ENCODE measurements at regions not wholly inside any gene's neighbourhood (a gene's known extent, or its start where the extent isn't known, plus 50 kb on each side); places are given as distances from the start of the nearest gene placed in this dataset.
"Not testable (repeated sequence)": the region's sequence is repeated elsewhere in the genome, so short reads cannot be mapped to it uniquely, and the experiment has no call there.

- no peak for DNase-seq
Measured at GRCh38 chr7:23887660-23888059, 177.6 kb downstream of the STK31 start.

- DNase-seq, result no peak
Measured at GRCh38 chr7:23888958-23889357, 178.9 kb downstream of the STK31 start.

GRCh38 chr7:23889566-23889965 is 179.5 kb downstream of the STK31 start:
- no peak for DNase-seq

- no peak for DNase-seq
Measured at GRCh38 chr7:23892019-23892418, 182.0 kb downstream of the STK31 start.

GRCh38 chr7:23893176-23893941 is 183.3 kb downstream of the STK31 start:
- no peak for DNase-seq

GRCh38 chr7:23893942-23894891 is 184.2 kb downstream of the STK31 start:
- DNase-seq, result no peak

GRCh38 chr7:23894892-23895569 is 185.0 kb downstream of the STK31 start:
- no peak for DNase-seq

GRCh38 chr7:23895666-23896096 is 185.7 kb downstream of the STK31 start:
- DNase-seq, result no peak

GRCh38 chr7:23898619-23899018 is 188.6 kb downstream of the STK31 start:
- DNase-seq, result no peak

- not testable (repeated sequence) for DNase-seq
Measured at GRCh38 chr7:23904901-23905300, 194.9 kb downstream of the STK31 start.

- DNase-seq, result no peak
Measured at GRCh38 chr7:23907012-23907411, 197.0 kb downstream of the STK31 start.

GRCh38 chr7:23909426-23909825 is 199.4 kb downstream of the STK31 start:
- DNase-seq, result no peak

GRCh38 chr7:23912065-23912464 is 202.0 kb downstream of the STK31 start:
- DNase-seq, result no peak

GRCh38 chr7:23913016-23913415 is 203.0 kb downstream of the STK31 start:
- DNase-seq, result no peak

- DNase-seq, result no peak
Measured at GRCh38 chr7:23915236-23915635, 205.2 kb downstream of the STK31 start.

- no peak for DNase-seq
Measured at GRCh38 chr7:23918286-23918685, 208.3 kb downstream of the STK31 start.

GRCh38 chr7:23918856-23919255 is 208.8 kb downstream of the STK31 start:
- no peak for DNase-seq

- DNase-seq, result no peak
Measured at GRCh38 chr7:23925088-23925487, 215.1 kb downstream of the STK31 start.

- no peak for DNase-seq
Measured at GRCh38 chr7:23927709-23928417, 217.8 kb downstream of the STK31 start.

GRCh38 chr7:23928418-23928775 is 218.4 kb downstream of the STK31 start:
- DNase-seq, result no peak

- DNase-seq, result no peak
Measured at GRCh38 chr7:23930312-23930711, 220.3 kb downstream of the STK31 start.

GRCh38 chr7:23931633-23932032 is 221.6 kb downstream of the STK31 start:
- no peak for DNase-seq

GRCh38 chr7:23938215-23938614 is 228.2 kb downstream of the STK31 start:
- no peak for DNase-seq
